ENCODE measurements at regions not wholly inside any gene's neighbourhood (a gene's known extent, or its start where the extent isn't known, plus 50 kb on each side); places are given as distances from the start of the nearest gene placed in this dataset.
"Not testable (repeated sequence)": the region's sequence is repeated elsewhere in the genome, so short reads cannot be mapped to it uniquely, and the experiment has no call there.

GRCh38 chr2:182646763-182647498 lies 69.1 kb upstream of the DNAJC10 start:
- DNase-seq, result no peak

- DNase-seq, result no peak
These were observed 68.6 kb upstream of the DNAJC10 start for GRCh38 chr2:182647499-182647787.

- DNase-seq, result no peak
These were observed 66.7 kb upstream of the DNAJC10 start for GRCh38 chr2:182649316-182649715.

GRCh38 chr2:182650704-182651103 lies 65.4 kb upstream of the DNAJC10 start:
- DNase-seq, result no peak

- DNase-seq, result no peak
These were observed 63.7 kb upstream of the DNAJC10 start for GRCh38 chr2:182652326-182652725.

- no peak for DNase-seq
These were observed 60.3 kb upstream of the DNAJC10 start for GRCh38 chr2:182655750-182656149.

- no peak for DNase-seq
These were observed 51.8 kb upstream of the DNAJC10 start for GRCh38 chr2:182664212-182664611.

- not testable (repeated sequence) for DNase-seq
These were observed 50.6 kb upstream of the DNAJC10 start for GRCh38 chr2:182665500-182665899.
